ENCODE measurements at regions not wholly inside any gene's neighbourhood (a gene's known extent, or its start where the extent isn't known, plus 50 kb on each side); places are given as distances from the start of the nearest gene placed in this dataset.

GRCh38 chrY:14277029-14277428 lies 221.0 kb downstream of the VCY1B start:
- H3K4me1 ChIP-seq (ENCODE audit: control insufficient read depth, insufficient read depth, low read length, poor library complexity, severe bottlenecking) = no peaks in the 10 kb centered on the region
- no peaks in the 10 kb centered on the region for H3K36me3 ChIP-seq (ENCODE audit: control insufficient read depth, insufficient read depth, low read length)
- H3K4me3 ChIP-seq (ENCODE audit: extremely low read depth, insufficient read depth, low read length, poor library complexity, severe bottlenecking) = no peak overlapping the region
- H3K27ac ChIP-seq (ENCODE audit: low read depth, low read length, severe bottlenecking) = no peak overlapping the region
- no peaks in the 10 kb centered on the region for H3K9me3 ChIP-seq (ENCODE audit: control insufficient read depth, low read length)

DNA sequence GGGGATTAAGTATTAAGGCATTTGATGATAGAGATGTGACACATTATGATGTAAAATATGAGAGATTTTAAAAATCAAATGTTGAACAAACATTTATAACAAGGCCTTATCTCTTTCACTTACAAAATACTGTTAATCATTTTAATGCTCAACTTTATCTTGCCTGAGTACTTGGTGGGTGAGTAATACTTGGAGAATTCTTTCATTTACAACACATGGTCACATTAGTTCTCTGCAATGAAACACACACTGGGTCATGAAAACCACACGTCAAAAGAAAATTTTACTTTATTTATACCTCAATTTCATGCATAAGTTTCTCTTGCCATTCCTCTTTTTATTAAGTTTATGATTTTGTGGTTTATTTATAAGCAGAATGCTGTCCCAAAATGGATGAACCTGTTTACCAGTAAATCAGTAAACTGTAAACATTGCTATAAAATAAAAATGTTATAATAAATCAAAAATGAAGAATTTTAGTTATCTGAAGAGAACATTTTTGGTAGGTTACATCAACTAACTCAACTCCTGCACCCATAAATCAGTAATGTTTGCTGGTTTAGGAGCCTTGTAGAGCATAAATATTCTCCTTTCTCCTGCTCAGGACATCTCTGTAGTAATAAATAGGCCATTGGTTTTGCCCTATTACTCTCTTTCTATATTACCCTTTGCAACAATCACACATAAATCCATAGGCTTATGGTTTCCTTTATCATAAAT lies 233.5 kb upstream of the NLGN4Y start:
- H3K9me3 ChIP-seq (ENCODE audit: control insufficient read depth, low read length) = no peaks in the 10 kb centered on the region
- WGBS, 2 experiments (ENCODE audit: insufficient coverage in 2 of 2) = no CpG with 5 or more reads among the region's 1 CpG

DNA sequence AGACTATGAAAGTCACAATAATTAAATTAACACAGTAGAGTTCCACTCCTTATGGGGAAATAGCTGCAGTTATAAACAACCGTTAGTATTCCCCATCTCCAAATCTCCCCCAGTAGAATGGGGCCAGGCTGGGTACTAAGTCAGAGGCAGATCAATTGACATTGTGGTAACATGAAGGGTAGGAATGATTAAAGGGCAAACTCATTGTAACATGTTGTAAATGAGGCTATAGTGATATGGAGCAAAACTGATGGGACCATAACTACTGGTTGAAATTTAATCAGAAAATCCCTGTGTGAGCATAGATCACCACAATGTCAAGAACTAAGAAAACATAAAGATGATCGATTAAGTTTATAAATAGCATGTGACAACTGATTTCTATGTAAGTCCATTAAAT lies 231.9 kb upstream of the NLGN4Y start:
- Histone ChIP-seq H3K36me3 (ENCODE audit: control insufficient read depth, insufficient read depth, low read length) (no peaks in the 10 kb centered on the region), H3K9me3 (ENCODE audit: control insufficient read depth, low read length) (no peaks in the 10 kb centered on the region), H3K27ac (ENCODE audit: low read depth, low read length, severe bottlenecking) (no peak overlapping the region), H3K4me1 (ENCODE audit: control insufficient read depth, insufficient read depth, low read length, poor library complexity, severe bottlenecking) (no peaks in the 10 kb centered on the region), H3K4me3 (ENCODE audit: extremely low read depth, insufficient read depth, low read length, poor library complexity, severe bottlenecking) (no peak overlapping the region)
- no CpG with 5 or more reads among the region's 2 CpGs for WGBS, 2 experiments (ENCODE audit: insufficient coverage in 2 of 2)

More for the DNA sequence above, 233.5 kb upstream of the NLGN4Y start:
- Histone ChIP-seq H3K4me1 (ENCODE audit: control insufficient read depth, insufficient read depth, low read length, poor library complexity, severe bottlenecking) (no peaks in the 10 kb centered on the region), H3K27ac (ENCODE audit: low read depth, low read length, severe bottlenecking) (no peak overlapping the region), H3K4me3 (ENCODE audit: extremely low read depth, insufficient read depth, low read length, poor library complexity, severe bottlenecking) (no peak overlapping the region), H3K36me3 (ENCODE audit: control insufficient read depth, insufficient read depth, low read length) (no peaks in the 10 kb centered on the region)

DNA sequence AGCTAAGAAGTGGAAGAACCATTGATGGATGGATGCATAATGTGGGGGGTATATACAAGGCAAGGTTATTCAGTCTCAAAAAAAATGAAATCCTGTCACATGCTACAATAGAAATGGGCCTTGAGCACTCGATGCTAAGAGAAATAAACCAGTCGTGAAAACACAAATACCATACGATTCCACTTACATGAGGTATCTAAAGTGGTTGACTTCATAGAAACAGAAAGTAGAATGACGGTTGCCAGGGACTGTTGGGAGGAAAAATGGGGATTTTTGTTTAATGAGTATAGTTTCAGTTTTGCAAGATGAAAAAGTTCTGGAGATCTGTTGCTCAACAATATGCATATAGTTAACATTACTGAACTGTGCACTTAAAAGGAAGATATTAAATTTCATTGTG lies 223.6 kb upstream of the NLGN4Y start:
- Histone ChIP-seq H3K4me3 (ENCODE audit: extremely low read depth, insufficient read depth, low read length, poor library complexity, severe bottlenecking) (no peak overlapping the region), H3K36me3 (ENCODE audit: control insufficient read depth, insufficient read depth, low read length) (no peaks in the 10 kb centered on the region), H3K4me1 (ENCODE audit: control insufficient read depth, insufficient read depth, low read length, poor library complexity, severe bottlenecking) (no peaks in the 10 kb centered on the region), H3K9me3 (ENCODE audit: control insufficient read depth, low read length) (no peaks in the 10 kb centered on the region), H3K27ac (ENCODE audit: low read depth, low read length, severe bottlenecking) (no peak overlapping the region)
- whole genome bisulfite sequencing, 2 experiments (ENCODE audit: insufficient coverage in 2 of 2) = no CpG with 5 or more reads among the region's 4 CpGs

- 60% methylated on average over 1 of the region's 3 CpGs; no CpG with 5 or more reads in 1 of the 2 experiments for WGBS, 2 experiments (ENCODE audit: insufficient coverage in 2 of 2)
- Histone ChIP-seq H3K36me3 (ENCODE audit: control insufficient read depth, insufficient read depth, low read length) (no peaks in the 10 kb centered on the region), H3K9me3 (ENCODE audit: control insufficient read depth, low read length) (no peaks in the 10 kb centered on the region), H3K4me3 (ENCODE audit: extremely low read depth, insufficient read depth, low read length, poor library complexity, severe bottlenecking) (no peak overlapping the region), H3K4me1 (ENCODE audit: control insufficient read depth, insufficient read depth, low read length, poor library complexity, severe bottlenecking) (no peaks in the 10 kb centered on the region), H3K27ac (ENCODE audit: low read depth, low read length, severe bottlenecking) (no peak overlapping the region)
Measured at GRCh38 chrY:14301552-14301951, 222.8 kb upstream of the NLGN4Y start.

DNA sequence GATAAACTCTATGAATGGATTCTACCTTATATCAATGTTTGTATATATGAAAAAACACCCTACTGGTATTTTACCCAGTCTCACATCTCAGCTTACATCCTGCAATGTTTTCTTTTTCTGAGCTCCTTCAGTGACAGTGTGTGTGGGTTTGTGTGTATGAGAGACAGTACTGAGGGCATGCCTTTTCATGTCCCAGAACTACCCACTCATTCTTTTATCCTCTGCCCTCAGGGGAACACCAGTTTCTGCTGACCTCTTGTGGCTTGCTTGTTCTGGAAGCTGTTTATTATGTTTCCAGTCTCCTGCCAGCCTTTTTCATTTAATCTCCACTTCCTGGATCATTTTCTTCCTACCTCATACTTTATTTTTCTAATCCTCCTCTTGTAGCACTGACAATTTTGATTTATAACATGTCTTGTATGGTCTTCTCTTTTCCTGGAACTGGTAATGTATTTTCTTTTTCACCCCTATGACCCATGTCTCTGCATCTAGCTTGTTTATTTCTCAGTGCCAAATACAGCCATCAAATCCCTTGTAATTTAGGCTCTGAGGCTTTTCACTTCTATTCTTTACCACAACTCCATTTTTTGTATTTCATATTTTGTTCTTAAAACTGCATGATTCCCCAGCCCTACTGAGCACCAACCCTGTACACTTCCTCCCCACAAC lies 195.5 kb upstream of the NLGN4Y start:
- no peak overlapping the region for H3K27ac ChIP-seq (ENCODE audit: low read depth, low read length, severe bottlenecking)
- no peaks in the 10 kb centered on the region for H3K36me3 ChIP-seq (ENCODE audit: control insufficient read depth, insufficient read depth, low read length)
- H3K9me3 ChIP-seq (ENCODE audit: control insufficient read depth, low read length) = no peaks in the 10 kb centered on the region

DNA sequence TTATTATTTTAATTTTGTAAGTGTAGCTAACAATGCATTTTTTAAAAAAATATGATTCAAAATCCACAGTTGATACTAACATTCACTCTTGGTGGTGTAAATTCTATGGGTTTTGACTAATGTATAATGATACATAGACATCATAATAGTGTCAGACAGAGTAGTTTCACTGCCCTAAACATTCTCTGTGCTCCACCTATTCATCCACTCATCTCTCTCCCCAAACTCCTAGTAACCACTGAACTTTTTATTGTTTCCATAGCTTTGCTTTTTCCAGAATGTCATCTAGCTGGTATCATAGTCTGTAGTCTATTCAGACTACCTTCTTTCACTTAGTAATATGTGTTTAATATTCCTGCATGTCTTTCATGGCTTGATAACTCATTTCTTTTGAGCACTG lies 194.0 kb upstream of the NLGN4Y start:
- no peaks in the 10 kb centered on the region for H3K9me3 ChIP-seq (ENCODE audit: control insufficient read depth, low read length)
- H3K4me1 ChIP-seq (ENCODE audit: control insufficient read depth, insufficient read depth, low read length, poor library complexity, severe bottlenecking) = peaks cover 3% of the 10 kb centered on the region
- no peak overlapping the region for H3K27ac ChIP-seq (ENCODE audit: low read depth, low read length, severe bottlenecking)
- no peak overlapping the region for H3K4me3 ChIP-seq (ENCODE audit: extremely low read depth, insufficient read depth, low read length, poor library complexity, severe bottlenecking)
- no peaks in the 10 kb centered on the region for H3K36me3 ChIP-seq (ENCODE audit: control insufficient read depth, insufficient read depth, low read length)

More for the DNA sequence above, 195.5 kb upstream of the NLGN4Y start:
- peaks cover 3% of the 10 kb centered on the region for H3K4me1 ChIP-seq (ENCODE audit: control insufficient read depth, insufficient read depth, low read length, poor library complexity, severe bottlenecking)
- no peak overlapping the region for H3K4me3 ChIP-seq (ENCODE audit: extremely low read depth, insufficient read depth, low read length, poor library complexity, severe bottlenecking)

- no CpG with 5 or more reads among the region's 4 CpGs for WGBS, 2 experiments (ENCODE audit: insufficient coverage in 2 of 2)
- Histone ChIP-seq H3K4me3 (ENCODE audit: extremely low read depth, insufficient read depth, low read length, poor library complexity, severe bottlenecking) (no peak overlapping the region), H3K9me3 (ENCODE audit: control insufficient read depth, low read length) (no peaks in the 10 kb centered on the region), H3K27ac (ENCODE audit: low read depth, low read length, severe bottlenecking) (no peak overlapping the region), H3K36me3 (ENCODE audit: control insufficient read depth, insufficient read depth, low read length) (no peaks in the 10 kb centered on the region), H3K4me1 (ENCODE audit: control insufficient read depth, insufficient read depth, low read length, poor library complexity, severe bottlenecking) (no peaks in the 10 kb centered on the region)
Measured at GRCh38 chrY:14339524-14339923, 184.8 kb upstream of the NLGN4Y start.

GRCh38 chrY:14340459-14341143 lies 183.7 kb upstream of the NLGN4Y start:
- Histone ChIP-seq H3K4me1 (ENCODE audit: control insufficient read depth, insufficient read depth, low read length, poor library complexity, severe bottlenecking) (no peaks in the 10 kb centered on the region), H3K27ac (ENCODE audit: low read depth, low read length, severe bottlenecking) (no peak overlapping the region), H3K36me3 (ENCODE audit: control insufficient read depth, insufficient read depth, low read length) (no peaks in the 10 kb centered on the region), H3K9me3 (ENCODE audit: control insufficient read depth, low read length) (no peaks in the 10 kb centered on the region), H3K4me3 (ENCODE audit: extremely low read depth, insufficient read depth, low read length, poor library complexity, severe bottlenecking) (no peak overlapping the region)
- WGBS, 2 experiments (ENCODE audit: insufficient coverage in 2 of 2) = 80 to 87% methylated on average over 2 to 3 of the region's 6 CpGs

- H3K4me3 ChIP-seq (ENCODE audit: extremely low read depth, insufficient read depth, low read length, poor library complexity, severe bottlenecking) = no peak overlapping the region
- no peaks in the 10 kb centered on the region for H3K9me3 ChIP-seq (ENCODE audit: control insufficient read depth, low read length)
- H3K4me1 ChIP-seq (ENCODE audit: control insufficient read depth, insufficient read depth, low read length, poor library complexity, severe bottlenecking) = no peaks in the 10 kb centered on the region
- H3K27ac ChIP-seq (ENCODE audit: low read depth, low read length, severe bottlenecking) = no peak overlapping the region
- no peaks in the 10 kb centered on the region for H3K36me3 ChIP-seq (ENCODE audit: control insufficient read depth, insufficient read depth, low read length)
- 60 to 100% methylated on average over 1 of the region's 5 CpGs for WGBS, 2 experiments (ENCODE audit: insufficient coverage in 2 of 2)
Measured at GRCh38 chrY:14344648-14345333, 179.5 kb upstream of the NLGN4Y start.

Data from mesodermal cell (in vitro differentiated cells).